ENCODE measurements at regions not wholly inside any gene's neighbourhood (a gene's known extent, or its start where the extent isn't known, plus 50 kb on each side); places are given as distances from the start of the nearest gene placed in this dataset.
"Not testable (repeated sequence)": the region's sequence is repeated elsewhere in the genome, so short reads cannot be mapped to it uniquely, and the experiment has no call there.

DNA sequence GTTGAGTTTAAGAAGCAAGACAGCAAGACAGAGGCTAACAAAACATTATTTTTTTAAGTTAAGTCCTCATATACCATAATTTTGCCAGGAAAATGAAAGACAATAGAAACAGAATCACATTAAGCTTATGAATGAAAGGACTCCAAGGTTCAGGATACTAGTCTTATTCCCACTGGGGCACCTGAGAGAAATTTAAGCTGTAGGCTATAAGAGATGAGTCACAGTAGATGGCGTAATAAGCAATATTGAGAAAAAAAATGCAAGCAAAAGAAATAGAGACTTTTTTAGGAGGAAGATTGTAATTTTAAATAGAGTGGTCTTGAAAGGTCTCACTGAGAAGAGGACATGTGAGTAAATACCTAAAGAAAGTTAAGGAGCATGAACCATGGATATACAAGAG lies 57.1 kb upstream of the KIF2B start:
- no peak overlapping the region for H3K27ac ChIP-seq (ENCODE audit: low read depth, low read length, poor library complexity, severe bottlenecking)
- DNase-seq (ENCODE audit: low spot score) = no peak
- TF ChIP-seq, protein P1, sequence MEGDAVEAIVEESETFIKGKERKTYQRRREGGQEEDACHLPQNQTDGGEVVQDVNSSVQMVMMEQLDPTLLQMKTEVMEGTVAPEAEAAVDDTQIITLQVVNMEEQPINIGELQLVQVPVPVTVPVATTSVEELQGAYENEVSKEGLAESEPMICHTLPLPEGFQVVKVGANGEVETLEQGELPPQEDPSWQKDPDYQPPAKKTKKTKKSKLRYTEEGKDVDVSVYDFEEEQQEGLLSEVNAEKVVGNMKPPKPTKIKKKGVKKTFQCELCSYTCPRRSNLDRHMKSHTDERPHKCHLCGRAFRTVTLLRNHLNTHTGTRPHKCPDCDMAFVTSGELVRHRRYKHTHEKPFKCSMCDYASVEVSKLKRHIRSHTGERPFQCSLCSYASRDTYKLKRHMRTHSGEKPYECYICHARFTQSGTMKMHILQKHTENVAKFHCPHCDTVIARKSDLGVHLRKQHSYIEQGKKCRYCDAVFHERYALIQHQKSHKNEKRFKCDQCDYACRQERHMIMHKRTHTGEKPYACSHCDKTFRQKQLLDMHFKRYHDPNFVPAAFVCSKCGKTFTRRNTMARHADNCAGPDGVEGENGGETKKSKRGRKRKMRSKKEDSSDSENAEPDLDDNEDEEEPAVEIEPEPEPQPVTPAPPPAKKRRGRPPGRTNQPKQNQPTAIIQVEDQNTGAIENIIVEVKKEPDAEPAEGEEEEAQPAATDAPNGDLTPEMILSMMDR (conservative IDR thresholded peaks at IDR 0.05; ENCODE audit: low read depth, low read length) = no peak
- no peak for TF ChIP-seq EZH2 (IDR thresholded peaks at IDR 0.05; ENCODE audit: borderline replicate concordance, low read depth, low read length, poor library complexity, severe bottlenecking)
- H3K4me1 ChIP-seq (ENCODE audit: insufficient read depth, low read length, poor library complexity, severe bottlenecking) = no peaks in the 10 kb centered on the region
- CTCF ChIA-PET = no interaction called here
- H3K36me3 ChIP-seq (ENCODE audit: insufficient read depth, low read length, poor library complexity, severe bottlenecking) = no peaks in the 10 kb centered on the region
- intact Hi-C loops (cut with micrococcal nuclease; ENCODE audit: unreplicated experiment) = no loop called here
- H3K4me3 ChIP-seq (ENCODE audit: low read depth, low read length, poor library complexity, severe bottlenecking) = no peak overlapping the region
- no peaks in the 10 kb centered on the region for H3K9me3 ChIP-seq (ENCODE audit: low read depth, low read length, poor library complexity, severe bottlenecking)
- no TSS peak for BruUV-seq (replicated peaks)
- no peaks in the 10 kb centered on the region for H3K27me3 ChIP-seq (replicated peaks; ENCODE audit: insufficient read depth, low read depth, low read length, poor library complexity)
- POLR2A ChIA-PET (ENCODE audit: low non-redundant PET) = interaction anchor here (0.6 kb wide), 1 partner anchor 841 kb away, joined by 3 read pairs; no protein-coding TSS in a partner anchor

GRCh38 chr17:53765129-53765528 lies 57.6 kb upstream of the KIF2B start:
- Histone ChIP-seq H3K4me3 (ENCODE audit: low read depth, low read length, poor library complexity, severe bottlenecking) (no peak overlapping the region), H3K9me3 (ENCODE audit: low read depth, low read length, poor library complexity, severe bottlenecking) (no peaks in the 10 kb centered on the region), H3K27me3 (replicated peaks; ENCODE audit: insufficient read depth, low read depth, low read length, poor library complexity) (no peaks in the 10 kb centered on the region), H3K27ac (ENCODE audit: low read depth, low read length, poor library complexity, severe bottlenecking) (no peak overlapping the region), H3K4me1 (ENCODE audit: insufficient read depth, low read length, poor library complexity, severe bottlenecking) (no peaks in the 10 kb centered on the region), H3K36me3 (ENCODE audit: insufficient read depth, low read length, poor library complexity, severe bottlenecking) (no peaks in the 10 kb centered on the region)
- TF ChIP-seq, protein P1 (conservative IDR thresholded peaks at IDR 0.05; ENCODE audit: low read depth, low read length) = no peak
- no peak for TF ChIP-seq EZH2 (IDR thresholded peaks at IDR 0.05; ENCODE audit: borderline replicate concordance, low read depth, low read length, poor library complexity, severe bottlenecking)
- no TSS peak for BruUV-seq (replicated peaks)
- intact Hi-C loops (cut with micrococcal nuclease; ENCODE audit: unreplicated experiment) = no loop called here
- no peak for DNase-seq (ENCODE audit: low spot score)
- ChIA-PET POLR2A (ENCODE audit: low non-redundant PET) (no interaction called here), CTCF (no interaction called here)

DNA sequence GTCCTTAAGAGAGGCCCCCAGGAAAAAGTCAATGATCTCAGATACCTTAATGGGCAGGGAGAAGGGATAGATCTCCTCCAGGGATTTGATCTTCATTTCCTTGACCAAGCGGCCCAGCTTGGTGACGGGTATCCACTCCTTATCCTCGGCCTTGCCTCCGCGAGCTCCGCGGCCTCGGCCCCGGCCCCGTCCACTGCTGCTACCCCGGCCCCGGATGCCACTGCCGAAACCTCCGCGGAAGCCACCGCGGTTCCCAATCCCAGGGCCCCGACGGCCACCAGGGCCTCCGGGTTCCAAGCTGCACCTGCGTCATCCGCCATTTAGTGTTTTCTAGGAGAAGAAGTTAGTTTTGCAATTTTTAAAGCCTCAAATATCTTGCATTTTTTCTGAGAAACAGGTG lies 65.2 kb upstream of the KIF2B start:
- TF ChIP-seq, protein P1 (conservative IDR thresholded peaks at IDR 0.05; ENCODE audit: low read depth, low read length) = no peak
- no peak for TF ChIP-seq EZH2 (IDR thresholded peaks at IDR 0.05; ENCODE audit: borderline replicate concordance, low read depth, low read length, poor library complexity, severe bottlenecking)
- intact Hi-C loops (cut with micrococcal nuclease; ENCODE audit: unreplicated experiment) = no loop called here
- Histone ChIP-seq H3K9me3 (ENCODE audit: low read depth, low read length, poor library complexity, severe bottlenecking) (peaks cover 3% of the 10 kb centered on the region), H3K27ac (ENCODE audit: low read depth, low read length, poor library complexity, severe bottlenecking) (no peak overlapping the region), H3K36me3 (ENCODE audit: insufficient read depth, low read length, poor library complexity, severe bottlenecking) (no peaks in the 10 kb centered on the region), H3K27me3 (replicated peaks; ENCODE audit: insufficient read depth, low read depth, low read length, poor library complexity) (no peaks in the 10 kb centered on the region), H3K4me3 (ENCODE audit: low read depth, low read length, poor library complexity, severe bottlenecking) (no peak overlapping the region), H3K4me1 (ENCODE audit: insufficient read depth, low read length, poor library complexity, severe bottlenecking) (no peaks in the 10 kb centered on the region)
- ChIA-PET CTCF (no interaction called here), POLR2A (ENCODE audit: low non-redundant PET) (no interaction called here)
- no peak for DNase-seq (ENCODE audit: low spot score)
- BruUV-seq (replicated peaks) = no TSS peak

- POLR2A ChIA-PET (ENCODE audit: low non-redundant PET); BruUV-seq (replicated peaks): not testable (repeated sequence)
Measured at GRCh38 chr17:53757116-53757515, 65.6 kb upstream of the KIF2B start.

More at GRCh38 chr17:53757116-53757515, 65.6 kb upstream of the KIF2B start:
- H3K27ac ChIP-seq (ENCODE audit: low read depth, low read length, poor library complexity, severe bottlenecking); H3K36me3 ChIP-seq (ENCODE audit: insufficient read depth, low read length, poor library complexity, severe bottlenecking); DNase-seq (ENCODE audit: low spot score); H3K27me3 ChIP-seq (replicated peaks; ENCODE audit: insufficient read depth, low read depth, low read length, poor library complexity); CTCF ChIA-PET; H3K4me3 ChIP-seq (ENCODE audit: low read depth, low read length, poor library complexity, severe bottlenecking); H3K4me1 ChIP-seq (ENCODE audit: insufficient read depth, low read length, poor library complexity, severe bottlenecking); intact Hi-C loops (cut with micrococcal nuclease; ENCODE audit: unreplicated experiment); H3K9me3 ChIP-seq (ENCODE audit: low read depth, low read length, poor library complexity, severe bottlenecking): not testable (repeated sequence)

All from A673 (cell line).